NCI-H345 (cell line): ENCODE measurements at regions not wholly inside any gene's neighbourhood (a gene's known extent, or its start where the extent isn't known, plus 50 kb on each side); places are given as distances from the start of the nearest gene placed in this dataset.

Experiments used
- DNase-seq: peaks from one replicate; lab custom pipeline; 2025; lab: John Stamatoyannopoulos, UW

- no peak for DNase-seq
These were observed 99.5 kb upstream of the AVPR1A start for GRCh38 chr12:63250486-63250885.

- no peak for DNase-seq
These were observed 87.9 kb upstream of the AVPR1A start for GRCh38 chr12:63238892-63239291.

DNA sequence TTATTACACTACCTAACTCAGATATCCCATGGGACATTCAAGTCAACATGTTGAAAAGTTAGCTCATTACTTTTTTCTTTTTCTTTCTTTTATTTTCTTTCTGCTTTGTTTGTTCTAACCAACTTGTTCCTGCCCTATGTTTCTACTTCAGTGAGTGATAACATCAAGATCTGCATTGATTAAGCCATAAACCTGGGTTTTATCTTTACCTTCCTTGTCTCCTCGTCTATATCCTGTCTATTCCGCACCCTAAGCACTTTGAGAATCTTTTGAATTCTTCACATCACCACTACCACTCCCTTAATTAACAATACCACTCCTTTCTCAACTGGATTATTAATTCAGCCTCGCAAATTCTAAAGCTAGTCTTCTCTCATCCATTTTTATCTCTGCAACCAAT is 81.9 kb upstream of the AVPR1A start:
- no peak for DNase-seq

DNA sequence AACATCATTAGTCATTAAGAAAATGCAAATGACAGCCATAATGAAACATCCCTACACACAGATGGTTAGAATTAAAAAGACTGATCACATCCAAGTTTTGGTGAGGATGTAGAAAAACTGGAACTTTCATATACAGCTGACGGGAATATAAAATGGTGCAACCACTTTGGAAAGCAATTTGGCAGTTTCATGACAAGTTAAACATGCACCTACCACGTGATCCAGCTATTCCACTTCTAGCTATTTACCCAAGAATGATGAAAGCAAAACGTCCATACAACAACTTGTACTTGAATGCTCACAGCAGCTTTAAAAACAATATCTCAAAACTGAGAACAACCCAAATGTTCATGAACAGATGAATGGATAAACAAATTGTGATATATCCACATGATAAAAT is 77.9 kb upstream of the AVPR1A start:
- DNase-seq: no peak

GRCh38 chr12:63226792-63227463 is 75.9 kb upstream of the AVPR1A start:
- no peak for DNase-seq

DNA sequence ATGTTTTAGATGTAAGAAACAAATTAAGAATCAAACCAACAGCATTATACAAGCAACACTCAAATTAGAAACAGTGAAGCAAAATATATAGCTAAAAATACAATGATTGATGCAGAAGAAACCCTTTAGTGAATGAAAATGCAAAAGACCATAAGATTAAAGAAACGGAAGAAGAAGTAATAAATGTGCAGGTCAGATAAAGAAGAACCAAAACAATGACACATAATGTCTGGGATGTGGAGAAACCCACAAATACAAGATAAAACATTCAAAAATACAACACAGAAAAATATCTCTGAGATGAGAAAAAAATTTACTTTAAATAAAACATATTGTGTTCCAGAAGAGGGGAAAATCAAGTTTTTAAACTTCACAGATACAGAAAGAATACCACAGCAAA is 73.4 kb upstream of the AVPR1A start:
- no peak for DNase-seq

- DNase-seq: no peak
These were observed 72.1 kb upstream of the AVPR1A start for GRCh38 chr12:63223128-63223527.

GRCh38 chr12:63222582-63222981 is 71.6 kb upstream of the AVPR1A start:
- no peak for DNase-seq

DNA sequence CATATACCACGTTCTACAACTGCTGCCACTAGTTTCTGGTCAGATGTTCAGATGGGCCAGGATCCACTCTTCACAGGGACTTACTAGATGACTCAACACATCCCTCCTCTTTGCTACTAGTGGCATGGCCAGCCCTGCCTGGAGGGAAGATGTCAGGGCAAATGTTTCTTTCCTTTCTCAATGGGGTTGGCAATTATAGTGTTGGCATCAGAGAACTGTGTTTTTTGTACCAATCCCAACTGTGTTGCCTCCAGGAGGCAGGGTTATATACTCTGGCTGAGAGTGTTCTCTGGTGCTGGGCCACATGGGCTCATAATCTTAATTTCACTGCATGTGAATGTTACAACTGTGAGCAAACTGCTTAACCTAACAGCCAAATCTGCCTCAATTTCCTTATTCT is 69.9 kb upstream of the AVPR1A start:
- DNase-seq: no peak

DNA sequence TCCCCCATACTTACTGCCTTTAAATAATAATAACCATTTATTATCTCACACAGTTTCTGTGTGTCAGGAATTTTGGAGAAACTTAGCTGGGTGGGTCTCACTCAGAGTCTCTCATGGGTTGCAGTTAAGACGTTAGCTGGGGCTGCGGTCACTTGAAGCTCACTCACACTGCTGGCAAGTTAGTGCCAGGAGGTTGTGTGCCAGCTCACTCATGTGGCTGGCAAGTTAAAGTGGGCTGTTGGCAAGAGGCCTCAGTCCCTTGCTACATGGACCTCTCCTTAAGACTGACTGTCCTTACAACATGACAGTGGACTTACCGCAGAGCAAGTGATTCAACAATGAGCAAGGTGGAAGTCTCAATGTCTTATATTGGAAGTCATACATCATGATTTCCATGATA is 61.3 kb upstream of the AVPR1A start:
- no peak for DNase-seq

DNA sequence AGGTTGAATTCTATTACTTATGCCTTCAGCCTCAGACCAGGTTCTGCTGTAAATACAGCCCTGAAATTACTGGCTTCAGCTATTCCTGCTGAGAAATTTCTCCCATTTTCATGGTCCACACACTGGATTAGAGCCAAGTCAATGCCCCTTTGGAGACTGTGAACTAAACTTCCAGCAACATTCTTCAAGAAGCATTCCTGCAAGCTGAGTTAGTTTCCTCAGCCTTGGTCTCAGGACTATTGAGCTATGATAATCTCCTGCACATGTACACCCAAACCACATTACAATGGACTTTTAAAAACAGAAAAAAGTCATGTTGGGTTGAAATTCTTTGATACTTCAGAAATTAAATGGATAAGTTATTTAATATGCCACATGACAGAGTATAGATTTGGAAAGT is 58.0 kb upstream of the AVPR1A start:
- DNase-seq: no peak

DNA sequence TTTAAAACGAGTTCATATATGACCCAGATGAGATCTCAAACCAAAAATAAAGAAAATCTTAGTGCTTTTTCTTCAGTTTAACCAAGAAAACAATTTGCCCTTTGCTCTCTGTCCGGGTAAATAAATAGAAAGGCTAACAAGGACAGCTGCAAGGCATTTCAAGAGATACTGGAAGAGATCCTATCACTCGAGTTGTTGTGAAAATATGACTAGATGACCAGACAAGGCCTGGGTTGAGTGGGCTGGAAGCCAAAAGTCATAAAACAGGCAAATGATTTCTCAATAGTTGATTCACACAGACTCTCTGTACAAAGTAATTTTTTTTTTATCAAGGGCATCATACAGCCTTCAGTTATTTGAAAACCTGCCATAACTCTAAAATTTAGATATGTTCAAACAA is 55.9 kb upstream of the AVPR1A start:
- DNase-seq: no peak

GRCh38 chr12:63206494-63206893 is 55.5 kb upstream of the AVPR1A start:
- DNase-seq: no peak
